Muscle of arm (tissue), 1 donor: ENCODE measurements at regions not wholly inside any gene's neighbourhood (a gene's known extent, or its start where the extent isn't known, plus 50 kb on each side); places are given as distances from the start of the nearest gene placed in this dataset.

Experiments used
- DNase-seq: peaks from one replicate; pipeline ENCODE4 v3.0.0-alpha.2; 2013

DNA sequence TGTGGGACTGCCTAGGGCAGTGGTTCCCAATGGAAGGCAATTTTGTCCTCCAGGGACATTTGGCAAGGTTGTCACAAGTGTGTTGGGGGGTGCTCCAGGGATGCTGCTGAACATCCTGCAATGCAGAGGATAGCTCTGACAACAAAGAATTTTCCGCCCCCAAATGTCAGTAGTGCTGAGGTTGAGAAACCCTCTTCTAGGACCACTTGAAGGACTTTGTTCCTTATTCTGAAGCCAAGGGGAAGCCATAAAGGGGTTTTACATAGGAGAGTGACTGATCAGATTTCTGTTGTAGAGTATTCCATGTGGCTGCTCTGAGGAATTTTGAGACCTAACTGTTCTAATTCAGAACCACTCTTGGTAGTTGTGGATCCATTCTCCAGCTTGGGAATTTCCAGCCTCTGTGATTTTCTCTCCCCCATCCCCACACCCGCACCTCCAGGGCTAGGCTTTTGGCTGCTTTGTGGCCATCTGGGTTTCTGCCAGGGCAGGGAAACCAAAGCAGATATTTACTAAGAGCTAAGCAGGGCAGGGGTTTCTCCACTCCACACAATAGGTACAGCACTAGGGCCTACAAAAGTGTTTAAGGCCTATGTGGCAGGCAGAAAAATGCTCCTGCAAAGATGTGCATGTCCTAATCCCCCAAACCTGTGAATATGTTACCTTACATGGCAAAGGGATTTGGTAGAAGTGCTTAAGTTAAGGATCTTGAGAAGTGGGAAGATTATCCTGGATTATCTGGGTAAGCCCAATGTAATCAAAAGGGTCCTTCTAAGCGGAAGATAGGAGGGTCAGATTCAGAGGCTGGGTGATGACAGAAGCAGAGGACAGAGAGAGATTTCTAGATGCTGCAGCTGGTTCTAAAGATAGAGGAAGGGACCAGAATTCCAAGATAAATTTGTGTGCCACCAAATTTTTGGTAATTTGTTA, 135.4 kb downstream of the TMEM17 start:
- DNase-seq = no peak

DNA sequence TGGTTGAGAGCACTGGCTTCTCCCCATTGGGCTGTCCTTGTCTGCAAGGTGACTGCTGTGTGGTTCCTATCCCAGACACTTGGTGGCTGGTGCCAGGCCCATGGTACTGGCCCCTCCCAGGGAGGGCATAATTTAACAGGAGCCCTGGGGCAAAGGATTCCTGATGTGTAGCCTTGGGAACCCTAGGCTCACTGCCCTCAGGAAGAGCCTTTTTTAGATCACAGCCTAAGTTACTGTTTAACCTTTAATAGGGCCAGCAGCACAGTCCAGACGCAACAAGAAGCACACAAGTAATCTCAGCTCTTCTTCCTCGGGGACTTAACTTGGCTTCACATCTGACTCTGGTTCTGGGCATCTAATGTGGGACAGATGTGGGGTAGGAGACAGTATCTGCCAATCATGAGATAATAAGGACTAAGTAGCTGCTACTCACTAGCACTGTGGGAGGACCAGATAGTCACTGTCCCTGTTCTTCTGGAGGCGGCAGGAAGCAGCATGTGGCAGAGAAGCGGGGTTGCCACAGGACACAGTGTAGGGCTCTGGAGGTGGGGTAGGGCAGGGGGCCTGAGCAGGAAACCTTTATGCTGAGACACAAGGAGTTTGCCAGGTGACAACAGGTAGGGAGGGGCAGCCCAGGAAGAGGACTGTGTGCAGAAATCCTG, 136.3 kb downstream of the TMEM17 start:
- DNase-seq = no peak

DNA sequence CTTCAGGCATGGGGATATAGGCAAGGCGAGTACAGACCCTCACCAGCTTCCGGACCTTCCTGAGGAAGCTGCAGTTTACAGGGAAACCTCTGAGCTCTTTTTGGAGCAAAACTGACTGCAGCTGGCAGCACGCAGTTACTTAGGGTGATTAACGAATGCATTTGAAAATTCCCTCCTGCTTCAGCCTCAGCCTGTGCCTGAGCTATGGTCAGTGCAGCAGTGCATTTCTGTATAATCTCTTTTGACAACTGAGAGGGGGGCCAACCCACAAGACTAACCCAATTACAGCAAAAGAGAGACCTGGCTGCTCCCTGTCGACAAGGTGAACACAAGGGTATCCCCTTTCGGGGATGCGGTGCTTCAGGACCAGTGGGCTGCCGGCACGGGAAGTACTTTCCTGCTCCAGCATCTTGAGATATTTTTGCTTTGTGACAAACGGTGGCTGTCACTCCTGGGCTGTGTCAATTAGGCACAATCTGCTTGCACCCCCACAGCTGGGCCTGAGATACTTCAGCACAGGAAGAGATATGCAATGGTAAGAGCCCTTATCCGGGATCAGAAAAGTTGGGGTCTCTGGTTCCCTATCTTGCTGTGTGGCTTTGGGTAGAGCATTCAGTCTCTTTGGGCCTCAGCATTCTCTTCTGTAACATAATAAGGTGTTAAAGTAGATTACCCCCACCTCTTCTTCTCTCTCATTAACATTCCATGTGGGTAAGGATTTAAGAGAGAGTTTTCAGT, 141.0 kb downstream of the TMEM17 start:
- DNase-seq = no peak

DNA sequence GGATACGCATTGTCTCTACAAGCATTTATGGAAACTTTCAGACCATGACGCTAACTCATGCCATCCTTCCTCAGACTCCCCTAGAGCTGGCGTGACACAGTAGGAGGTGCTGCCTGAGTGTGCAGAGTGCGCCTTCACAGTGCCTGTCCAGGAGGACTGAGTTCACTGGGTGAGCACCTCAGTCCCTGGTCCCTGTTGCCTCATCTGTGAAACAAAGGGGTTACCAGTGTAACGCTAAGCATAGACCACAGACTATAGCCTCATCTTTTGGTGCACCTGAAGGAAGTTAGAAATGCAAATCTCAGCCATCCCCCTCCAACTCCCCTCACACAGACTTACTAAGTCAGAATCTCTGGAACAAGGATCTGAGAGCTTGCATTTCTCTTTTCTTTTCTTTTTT, 142.8 kb downstream of the TMEM17 start:
- DNase-seq = no peak

DNA sequence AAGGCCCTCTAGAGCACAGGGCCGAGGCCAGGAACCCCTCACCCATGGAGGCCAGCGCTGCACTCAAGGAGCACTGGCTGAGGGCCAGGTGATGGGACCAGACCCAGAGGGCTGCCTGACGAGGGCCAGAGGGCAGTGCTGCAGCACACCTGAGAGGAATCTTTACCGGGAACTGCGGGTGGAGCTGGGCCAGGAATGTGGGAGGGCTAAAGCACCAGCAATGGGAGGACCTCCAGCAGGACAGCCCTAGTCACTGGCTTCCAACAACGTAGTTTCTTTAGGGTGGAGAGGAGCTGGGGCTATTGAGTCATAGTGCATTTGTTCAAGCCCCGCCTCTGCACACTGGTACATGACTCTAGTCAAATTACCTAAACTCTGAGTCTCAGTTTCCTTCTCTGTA, 143.4 kb downstream of the TMEM17 start:
- no peak for DNase-seq

DNA sequence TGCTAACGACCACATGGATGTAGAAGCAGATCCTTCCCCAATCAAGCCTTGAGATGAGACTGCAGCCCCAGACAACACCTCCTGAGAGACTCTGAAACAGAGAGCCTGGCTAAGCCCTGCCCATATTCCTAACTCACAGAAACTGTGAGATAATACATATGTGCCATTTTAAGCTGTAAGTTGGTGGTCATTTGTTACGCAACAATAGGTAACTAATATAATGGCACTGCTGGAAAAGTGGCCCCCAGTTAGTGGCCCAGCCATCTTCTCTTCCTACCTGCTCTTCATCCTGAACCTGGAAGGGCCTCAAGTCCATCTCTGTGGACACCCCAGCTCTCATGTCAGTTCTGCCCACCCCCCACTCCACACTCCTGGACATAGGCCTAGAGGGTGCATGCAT, 144.0 kb downstream of the TMEM17 start:
- DNase-seq = no peak

DNA sequence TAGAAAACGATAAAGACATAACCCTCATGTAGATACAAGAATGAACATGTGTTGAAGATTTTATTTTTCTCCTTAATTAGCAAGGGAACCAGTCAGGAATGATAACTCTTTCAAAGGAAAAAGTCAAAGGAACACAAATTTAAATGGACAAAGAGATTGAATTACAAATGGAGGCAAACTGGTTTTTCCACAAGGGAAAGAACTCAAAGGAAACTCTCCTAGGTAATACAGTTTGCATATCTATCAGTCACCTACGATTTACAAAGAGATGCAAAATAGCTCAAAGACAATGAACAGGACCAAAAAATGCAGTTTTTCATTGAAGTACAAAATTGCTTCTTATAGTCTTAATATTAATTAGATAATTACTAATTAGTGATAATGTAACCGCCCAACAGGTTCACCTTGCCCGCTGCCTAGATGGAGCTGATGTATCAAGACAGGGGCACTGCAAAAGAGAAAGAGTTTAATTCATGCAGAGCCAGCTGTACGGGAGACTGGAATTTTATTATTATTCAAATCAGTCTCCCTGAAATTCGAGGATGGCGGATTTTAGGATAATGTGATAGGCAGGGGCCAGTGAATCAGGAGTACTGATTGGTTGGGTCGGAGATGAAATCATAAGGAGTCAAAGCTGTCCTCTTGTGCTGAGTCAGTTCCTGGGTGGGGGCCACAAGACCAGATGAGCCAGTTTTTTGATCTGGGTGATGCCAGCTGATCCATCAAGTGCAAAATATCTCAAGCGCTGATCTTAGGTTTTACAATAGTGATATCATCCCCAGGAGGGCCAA, 151.0 kb downstream of the TMEM17 start:
- no peak for DNase-seq

DNA sequence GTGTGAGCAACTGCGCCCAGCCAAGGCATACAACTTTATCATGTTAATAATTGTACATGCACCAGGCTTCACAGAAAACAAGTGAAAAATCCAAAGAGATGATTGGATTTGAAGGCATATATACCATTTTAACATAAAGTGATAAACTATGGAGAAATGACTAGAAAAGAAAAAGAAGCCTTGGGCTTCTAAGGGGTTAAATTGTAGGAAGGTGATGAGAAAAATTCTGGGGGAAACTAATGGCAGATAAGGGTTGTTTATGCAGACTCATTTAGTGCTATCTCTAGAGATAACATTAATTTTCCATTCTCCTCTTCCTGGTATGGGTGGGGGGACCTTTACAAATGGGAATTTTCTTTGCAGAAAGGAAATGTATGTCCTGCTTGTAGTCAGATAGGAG, 154.0 kb downstream of the TMEM17 start:
- no peak for DNase-seq

DNA sequence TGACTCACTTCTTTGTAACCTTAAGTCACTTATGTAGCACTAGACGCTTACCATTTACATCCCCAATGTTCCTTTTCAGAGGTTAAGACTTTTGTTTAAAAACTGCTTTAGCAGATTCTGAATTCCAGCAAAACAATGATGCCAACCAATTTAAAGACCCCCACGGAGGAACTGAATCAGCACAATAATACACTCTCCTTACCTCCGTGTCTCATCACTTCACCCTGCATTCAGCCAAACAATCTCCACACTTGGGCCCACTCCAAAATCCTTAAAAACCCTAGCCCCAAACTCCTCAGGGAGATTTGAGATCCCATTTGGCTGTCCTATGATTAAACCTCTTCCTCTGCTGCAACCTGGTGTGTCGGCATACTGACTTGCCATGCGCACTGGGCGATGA, 153.9 kb downstream of the B3GNT2 start:
- no peak for DNase-seq

DNA sequence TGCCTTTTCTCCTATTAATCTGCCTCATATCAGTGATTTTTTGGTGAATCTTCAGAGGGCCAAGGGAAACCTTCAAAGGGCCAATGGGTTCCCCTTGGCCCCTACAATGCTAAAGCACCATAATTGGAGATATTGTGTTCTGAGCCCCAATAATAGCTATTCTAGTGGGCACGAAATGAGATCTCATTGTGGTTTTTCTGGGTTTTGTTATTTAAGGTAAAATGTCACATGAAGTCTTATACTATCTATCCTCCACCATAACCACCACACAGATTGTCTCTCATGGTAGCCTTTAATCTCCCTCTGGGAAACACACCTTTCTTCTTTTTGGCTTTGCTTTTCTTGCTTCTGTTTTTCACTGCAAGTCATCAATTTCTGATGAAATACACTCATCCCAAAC, 152.8 kb downstream of the B3GNT2 start:
- no peak for DNase-seq

DNA sequence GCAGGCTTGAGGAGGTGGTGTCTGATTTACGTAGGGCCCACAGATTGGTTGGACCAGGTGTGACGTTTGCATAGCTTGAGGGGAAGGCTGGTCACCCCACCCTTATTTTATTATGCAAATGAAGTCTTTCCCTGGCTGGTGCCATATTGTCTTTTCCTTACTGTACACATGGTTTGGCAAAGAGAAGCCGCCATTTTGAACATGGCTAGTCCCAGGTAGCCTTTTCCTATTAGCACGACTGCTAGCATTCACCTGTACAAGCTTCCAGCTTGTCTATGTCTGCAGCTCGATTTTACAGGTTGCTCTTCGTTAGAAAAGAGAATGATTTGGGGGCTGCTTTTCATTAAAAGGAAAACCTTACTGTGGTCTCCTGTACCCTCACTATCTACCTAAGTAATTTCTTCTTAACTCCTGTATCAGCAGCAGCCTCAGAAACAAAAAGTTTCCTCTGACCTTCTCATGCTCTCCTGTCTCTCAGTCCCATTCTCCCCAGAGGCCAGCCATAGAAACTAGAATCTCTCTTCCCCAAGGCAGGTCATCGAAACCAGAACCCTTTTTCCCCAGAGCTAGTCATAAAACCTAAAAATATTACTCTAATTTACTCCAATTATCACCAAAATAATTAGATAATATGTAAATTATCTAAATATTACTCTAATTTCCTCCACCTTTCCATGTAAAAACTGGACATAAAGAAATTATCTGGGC, 151.8 kb downstream of the B3GNT2 start:
- no peak for DNase-seq

DNA sequence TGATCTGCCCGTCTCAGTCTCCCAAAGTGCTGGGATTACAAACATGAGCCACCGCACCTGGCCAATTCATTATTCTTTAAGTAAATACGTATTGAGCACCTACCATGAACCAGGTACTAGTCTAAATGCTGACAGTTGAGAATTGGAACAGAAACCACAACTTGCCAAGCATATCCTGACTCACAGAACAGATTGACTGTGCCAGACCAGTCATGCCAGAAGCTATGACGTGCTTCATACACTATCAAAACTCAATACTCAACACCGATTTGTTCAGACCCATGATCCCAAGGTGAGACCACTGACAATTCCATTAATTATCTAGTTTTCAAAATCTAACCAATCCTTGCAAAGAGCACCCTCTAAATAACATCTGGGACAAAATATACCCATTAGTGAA, 148.6 kb downstream of the B3GNT2 start:
- no peak for DNase-seq

DNA sequence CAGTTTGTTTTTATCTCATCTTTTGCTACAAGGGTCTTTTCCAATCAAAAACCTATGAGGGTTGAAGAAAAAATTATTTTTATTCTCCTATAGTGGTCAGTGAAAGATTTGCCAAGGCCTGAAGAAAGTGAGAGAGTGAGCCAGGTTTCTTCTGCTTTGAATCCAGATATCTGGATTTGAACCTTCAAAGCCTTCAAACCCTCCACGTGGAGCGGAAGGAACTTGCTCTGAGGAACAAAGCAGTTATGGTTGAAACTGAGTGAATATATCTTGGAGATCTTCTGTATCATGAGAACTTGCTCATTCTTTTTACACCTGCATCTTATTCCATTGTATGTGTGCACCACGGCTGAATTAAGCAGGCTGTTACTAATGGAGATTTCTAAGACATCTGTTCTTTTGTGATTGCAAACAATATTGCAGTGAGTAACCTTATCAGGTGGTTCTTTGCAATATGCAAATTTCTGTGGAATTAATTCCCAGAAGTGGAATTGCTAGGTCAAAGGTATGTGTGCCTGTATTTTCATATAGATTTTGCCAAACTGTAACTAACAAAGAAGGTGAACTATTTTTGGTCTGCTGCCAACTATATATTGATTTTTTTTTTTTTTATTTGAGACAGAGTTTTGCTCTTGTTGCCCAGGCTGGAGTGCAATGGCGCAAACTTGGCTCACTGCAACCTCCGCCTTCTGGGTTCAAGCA, 147.9 kb downstream of the B3GNT2 start:
- no peak for DNase-seq

DNA sequence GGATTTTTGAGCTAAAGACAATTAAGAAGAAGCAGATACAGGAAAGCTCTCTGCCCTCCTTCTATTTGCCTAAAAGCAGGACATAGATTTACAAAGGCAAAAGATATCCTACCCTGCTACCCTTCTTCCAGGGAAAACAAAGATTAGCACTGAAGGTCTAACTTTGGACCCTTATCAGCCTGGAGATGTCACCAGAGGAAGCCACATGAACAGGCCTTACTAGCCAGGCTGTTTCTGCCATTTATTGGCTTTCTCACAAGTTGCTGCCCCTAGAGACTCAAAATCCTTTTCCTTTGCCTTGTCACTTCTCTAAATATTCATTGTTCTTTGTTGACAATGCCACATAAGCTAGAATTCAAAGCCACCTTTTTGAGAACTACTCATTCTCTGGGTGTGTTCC, 147.3 kb downstream of the B3GNT2 start:
- DNase-seq = no peak

DNA sequence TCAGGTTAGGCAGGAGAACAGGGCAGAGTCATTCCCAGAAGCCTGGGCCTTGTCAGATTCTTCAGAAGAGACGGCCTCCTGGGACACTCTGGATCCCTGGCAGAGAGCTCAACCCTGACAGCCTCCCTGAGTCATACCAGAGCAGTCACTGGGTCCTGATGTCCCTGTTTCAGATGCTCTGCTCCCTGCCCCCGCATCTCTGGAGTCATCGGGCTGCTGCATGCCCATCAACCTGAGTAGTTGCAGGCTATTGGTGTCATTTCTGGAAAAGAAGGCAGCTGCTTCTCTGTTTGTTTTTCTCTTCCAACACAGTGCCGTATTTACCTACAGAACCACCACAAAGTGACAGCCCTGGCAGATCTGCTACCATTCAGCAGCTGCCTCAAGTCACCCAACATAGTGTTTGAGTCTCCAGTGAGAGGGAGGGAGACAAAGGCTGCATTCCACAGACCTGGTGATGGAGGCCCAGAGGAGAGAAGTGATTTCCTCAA, 145.1 kb downstream of the B3GNT2 start:
- no peak for DNase-seq

DNA sequence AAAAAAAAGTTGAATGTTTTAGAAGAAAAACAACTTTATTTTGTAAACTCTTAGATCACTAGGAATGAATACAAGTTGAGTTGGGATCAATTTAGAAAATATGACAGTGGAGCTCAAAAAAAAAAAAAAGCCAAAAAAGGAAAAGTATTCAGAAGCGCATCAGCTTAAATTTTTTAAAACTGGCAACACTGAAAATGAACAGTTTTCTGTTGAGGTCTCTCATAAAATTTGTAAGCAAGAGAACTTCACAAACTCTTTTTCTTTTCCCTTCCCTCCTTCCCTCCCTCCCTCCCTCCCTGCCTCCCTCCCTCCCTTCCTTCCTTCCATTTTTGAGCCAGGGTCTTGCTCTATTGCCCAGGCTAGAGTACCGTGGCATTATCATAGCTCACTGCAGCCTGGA, 143.9 kb downstream of the B3GNT2 start:
- DNase-seq = no peak

DNA sequence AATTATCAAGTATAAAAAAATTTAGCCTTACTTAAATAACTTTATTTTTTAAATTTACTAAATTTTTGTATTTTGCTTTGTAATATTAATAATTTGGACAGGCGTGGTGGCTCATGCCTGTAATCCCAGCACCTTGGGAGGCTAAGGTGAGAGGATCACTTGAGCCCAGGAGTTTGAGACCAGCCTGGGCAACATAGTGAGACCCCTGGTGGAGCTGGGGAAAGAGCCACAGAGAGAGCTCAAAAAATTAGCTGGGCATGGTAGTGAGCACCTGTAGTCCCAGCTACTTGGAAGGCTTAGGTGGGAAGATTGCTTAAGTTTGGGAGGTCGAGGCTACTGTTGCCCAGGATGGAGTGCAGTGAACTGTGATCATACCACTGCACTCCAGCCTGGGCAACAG, 143.5 kb downstream of the B3GNT2 start:
- no peak for DNase-seq

DNA sequence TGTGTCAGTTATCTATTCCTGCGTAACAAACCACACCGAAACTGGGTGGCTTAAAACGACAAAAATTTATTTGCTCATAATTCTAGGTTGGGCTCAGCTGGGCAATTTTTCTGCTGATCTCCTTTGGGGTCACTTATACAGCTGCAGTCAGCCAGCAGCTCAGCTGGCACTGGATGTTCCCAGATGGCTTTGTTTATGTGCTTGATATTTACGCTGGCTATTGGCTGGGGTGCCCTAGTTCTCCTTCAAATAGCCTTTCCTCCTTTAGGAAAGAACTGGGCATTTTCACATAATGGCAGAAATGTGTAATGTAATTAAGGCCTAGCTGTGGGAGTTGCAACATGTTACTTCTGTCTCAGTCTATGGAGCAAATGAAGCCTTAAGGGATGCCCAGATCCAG, 142.2 kb downstream of the B3GNT2 start:
- no peak for DNase-seq

DNA sequence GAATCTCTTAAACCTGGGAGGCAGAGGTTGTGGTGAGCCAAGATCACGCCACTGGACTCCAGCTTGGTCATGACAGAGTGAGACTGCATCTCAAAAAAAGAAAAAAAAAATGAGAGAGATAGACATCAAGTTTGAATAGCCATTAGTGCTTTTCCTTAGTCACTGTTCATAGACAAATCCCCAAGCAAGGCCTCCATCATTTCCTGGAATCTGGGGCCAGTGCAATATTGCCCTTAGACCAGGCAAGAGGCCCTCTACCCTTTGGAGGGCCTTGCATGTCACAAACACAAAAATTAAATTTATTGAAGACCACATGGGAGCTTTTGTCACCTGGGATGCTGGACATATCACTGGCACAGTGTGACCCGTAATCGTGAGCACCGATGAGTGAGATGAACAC, 141.5 kb downstream of the B3GNT2 start:
- DNase-seq = no peak

DNA sequence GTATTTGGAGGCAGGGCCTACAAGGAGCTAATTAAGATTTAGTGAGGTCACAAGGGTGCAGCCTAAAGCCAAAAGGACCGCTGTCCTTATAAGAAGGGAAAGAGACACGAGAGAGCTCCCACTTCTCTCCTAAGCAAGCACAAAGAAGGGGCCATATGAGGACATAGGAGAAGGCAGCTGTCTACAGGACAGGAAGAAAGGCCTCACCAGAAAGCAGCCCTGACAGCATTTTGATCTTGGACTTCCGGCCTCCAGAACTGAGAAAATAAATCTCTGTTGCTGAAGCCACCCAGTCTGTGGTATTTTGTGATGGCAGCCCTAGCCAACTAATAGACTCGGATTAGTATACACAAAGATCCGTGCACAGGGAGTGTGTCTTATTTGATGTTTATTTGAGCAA, 139.7 kb downstream of the B3GNT2 start:
- DNase-seq = no peak
